ENCODE measurements at regions not wholly inside any gene's neighbourhood (a gene's known extent, or its start where the extent isn't known, plus 50 kb on each side); places are given as distances from the start of the nearest gene placed in this dataset.

GRCh38 chr2:20136149-20136548, 84.7 kb upstream of the LAPTM4A start:
- in situ Hi-C loops (cut with HindIII; ENCODE audit: low pct_unique_long_range_greater_than_20kb, low sequenced_read_pairs), result no loop called here
- no peak for DNase-seq (ENCODE audit: low read depth)

GRCh38 chr2:20135631-20136050, 84.2 kb upstream of the LAPTM4A start:
- peak; percentile 27 for DNase-seq (ENCODE audit: low read depth)
- in situ Hi-C loops (cut with HindIII; ENCODE audit: low pct_unique_long_range_greater_than_20kb, low sequenced_read_pairs), result no loop called here

- in situ Hi-C loops (cut with HindIII; ENCODE audit: low pct_unique_long_range_greater_than_20kb, low sequenced_read_pairs), result no loop called here
- DNase-seq (ENCODE audit: low read depth), result no peak
Observed at GRCh38 chr2:20132990-20133535, 81.6 kb upstream of the LAPTM4A start.

- DNase-seq (ENCODE audit: low read depth), result no peak
- in situ Hi-C loops (cut with HindIII; ENCODE audit: low pct_unique_long_range_greater_than_20kb, low sequenced_read_pairs), result no loop called here
Observed at GRCh38 chr2:20130821-20131645, 79.6 kb upstream of the LAPTM4A start.

- in situ Hi-C loops (cut with HindIII; ENCODE audit: low pct_unique_long_range_greater_than_20kb, low sequenced_read_pairs), result no loop called here
Observed at GRCh38 chr2:20130160-20130560, 78.7 kb upstream of the LAPTM4A start.

GRCh38 chr2:20129331-20130159, 78.1 kb upstream of the LAPTM4A start:
- no peak for DNase-seq (ENCODE audit: low read depth)
- in situ Hi-C loops (cut with HindIII; ENCODE audit: low pct_unique_long_range_greater_than_20kb, low sequenced_read_pairs), result no loop called here

More at GRCh38 chr2:20130160-20130560, 78.7 kb upstream of the LAPTM4A start:
- DNase-seq (ENCODE audit: low read depth), result no peak

- no peak for DNase-seq (ENCODE audit: low read depth)
- in situ Hi-C loops (cut with HindIII; ENCODE audit: low pct_unique_long_range_greater_than_20kb, low sequenced_read_pairs), result no loop called here
Observed at GRCh38 chr2:20128506-20129330, 77.3 kb upstream of the LAPTM4A start.

- DNase-seq (ENCODE audit: low read depth), result no peak
Observed at GRCh38 chr2:20126469-20126868, 75.0 kb upstream of the LAPTM4A start.

GRCh38 chr2:20126040-20126439, 74.6 kb upstream of the LAPTM4A start:
- in situ Hi-C loops (cut with HindIII; ENCODE audit: low pct_unique_long_range_greater_than_20kb, low sequenced_read_pairs), result no loop called here
- DNase-seq (ENCODE audit: low read depth), result no peak

More at GRCh38 chr2:20126469-20126868, 75.0 kb upstream of the LAPTM4A start:
- in situ Hi-C loops (cut with HindIII; ENCODE audit: low pct_unique_long_range_greater_than_20kb, low sequenced_read_pairs), result no loop called here

- no peak for DNase-seq (ENCODE audit: low read depth)
- in situ Hi-C loops (cut with HindIII; ENCODE audit: low pct_unique_long_range_greater_than_20kb, low sequenced_read_pairs), result no loop called here
Observed at GRCh38 chr2:20125616-20126015, 74.2 kb upstream of the LAPTM4A start.

GRCh38 chr2:20125164-20125563, 73.7 kb upstream of the LAPTM4A start:
- no peak for DNase-seq (ENCODE audit: low read depth)
- in situ Hi-C loops (cut with HindIII; ENCODE audit: low pct_unique_long_range_greater_than_20kb, low sequenced_read_pairs), result no loop called here

- in situ Hi-C loops (cut with HindIII; ENCODE audit: low pct_unique_long_range_greater_than_20kb, low sequenced_read_pairs), result no loop called here
- no peak for DNase-seq (ENCODE audit: low read depth)
Observed at GRCh38 chr2:20123871-20124594, 72.6 kb upstream of the LAPTM4A start.

- DNase-seq (ENCODE audit: low read depth), result no peak
- in situ Hi-C loops (cut with HindIII; ENCODE audit: low pct_unique_long_range_greater_than_20kb, low sequenced_read_pairs), result no loop called here
Observed at GRCh38 chr2:20122864-20123263, 71.4 kb upstream of the LAPTM4A start.

GRCh38 chr2:20120569-20121416, 69.4 kb upstream of the LAPTM4A start:
- in situ Hi-C loops (cut with HindIII; ENCODE audit: low pct_unique_long_range_greater_than_20kb, low sequenced_read_pairs), result no loop called here
- DNase-seq (ENCODE audit: low read depth), result no peak

GRCh38 chr2:20118051-20118450, 66.6 kb upstream of the LAPTM4A start:
- no peak for DNase-seq (ENCODE audit: low read depth)
- in situ Hi-C loops (cut with HindIII; ENCODE audit: low pct_unique_long_range_greater_than_20kb, low sequenced_read_pairs), result no loop called here

GRCh38 chr2:20115902-20116301, 64.5 kb upstream of the LAPTM4A start:
- in situ Hi-C loops (cut with HindIII; ENCODE audit: low pct_unique_long_range_greater_than_20kb, low sequenced_read_pairs), result no loop called here
- no peak for DNase-seq (ENCODE audit: low read depth)

GRCh38 chr2:20115374-20115773, 63.9 kb upstream of the LAPTM4A start:
- no peak for DNase-seq (ENCODE audit: low read depth)
- in situ Hi-C loops (cut with HindIII; ENCODE audit: low pct_unique_long_range_greater_than_20kb, low sequenced_read_pairs), result no loop called here
